ENCODE measurements at regions not wholly inside any gene's neighbourhood (a gene's known extent, or its start where the extent isn't known, plus 50 kb on each side); places are given as distances from the start of the nearest gene placed in this dataset.

GRCh38 chr2:145254291-145254690 is 734.4 kb upstream of the ZEB2 start:
- BruUV-seq (replicated peaks) = no TSS peak
- ChIA-PET POLR2A (no interaction called here), CTCF (no interaction called here), RAD21 (ENCODE audit: low non-redundant PET in 1 of 2, low total read pairs in 2 of 2, uncharacterized antibody in 2 of 2, unreplicated experiment in 2 of 2) (no interaction called here)
- Histone ChIP-seq H2AFZ (ENCODE audit: low read depth, low read length, poor library complexity, severe bottlenecking) (no peak overlapping the region), H3K9me3 (ENCODE audit: control insufficient read depth in 1 of 2, insufficient read depth in 1 of 2, low read depth in 1 of 2, low read length in 2 of 2) (no peaks in the 10 kb centered on the region), H3K36me3 (ENCODE audit: control insufficient read depth in 1 of 2, insufficient read depth in 2 of 2, low read length in 2 of 2) (no peaks in the 10 kb centered on the region), H3K27me3 (ENCODE audit: insufficient read depth, low read length) (no peaks in the 10 kb centered on the region), H3K4me3 (replicated peaks in 1 of 2; ENCODE audit: low read depth in 1 of 2, low read length in 2 of 2) (no peak overlapping the region), H3K79me2 (ENCODE audit: insufficient read depth, low read length) (no peaks in the 10 kb centered on the region), H3K27ac (ENCODE audit: low read depth, low read length) (no peak overlapping the region), H4K20me1 (ENCODE audit: insufficient read depth) (no peaks in the 10 kb centered on the region), H3K9me2 (ENCODE audit: insufficient read depth) (no peaks in the 10 kb centered on the region), H3K9ac (ENCODE audit: low read length) (no peak overlapping the region), H3K4me2 (ENCODE audit: low read length) (no peak overlapping the region), H3K4me1 (ENCODE audit: control insufficient read depth in 1 of 2, insufficient read depth in 2 of 2, low read length in 2 of 2) (no peaks in the 10 kb centered on the region)
- ATAC-seq = no peak
- intact Hi-C loops (cut with micrococcal nuclease) = no loop called here
- no peak for DNase-seq (ENCODE audit: low read depth, low spot score)
- TF ChIP-seq ZFX (IDR thresholded peaks at IDR 0.05) (no peak), ZNF274 (IDR thresholded peaks at IDR 0.05; ENCODE audit: low read depth, low read length) (no peak), EZH2phosphoT487 (IDR thresholded peaks at IDR 0.05; ENCODE audit: borderline replicate concordance) (no peak), SRF (IDR thresholded peaks at IDR 0.05; ENCODE audit: low read depth) (no peak), CTCF (IDR thresholded peaks at IDR 0.05 in 2 of 3, conservative IDR thresholded peaks at IDR 0.05 in 1 of 3; ENCODE audit: borderline replicate concordance in 1 of 3, insufficient read depth in 1 of 3, low read depth in 2 of 3, low read length in 2 of 3) (no peak)
- TF ChIP-seq, protein P1, sequence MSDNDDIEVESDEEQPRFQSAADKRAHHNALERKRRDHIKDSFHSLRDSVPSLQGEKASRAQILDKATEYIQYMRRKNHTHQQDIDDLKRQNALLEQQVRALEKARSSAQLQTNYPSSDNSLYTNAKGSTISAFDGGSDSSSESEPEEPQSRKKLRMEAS (IDR thresholded peaks at IDR 0.05) = no peak

DNA sequence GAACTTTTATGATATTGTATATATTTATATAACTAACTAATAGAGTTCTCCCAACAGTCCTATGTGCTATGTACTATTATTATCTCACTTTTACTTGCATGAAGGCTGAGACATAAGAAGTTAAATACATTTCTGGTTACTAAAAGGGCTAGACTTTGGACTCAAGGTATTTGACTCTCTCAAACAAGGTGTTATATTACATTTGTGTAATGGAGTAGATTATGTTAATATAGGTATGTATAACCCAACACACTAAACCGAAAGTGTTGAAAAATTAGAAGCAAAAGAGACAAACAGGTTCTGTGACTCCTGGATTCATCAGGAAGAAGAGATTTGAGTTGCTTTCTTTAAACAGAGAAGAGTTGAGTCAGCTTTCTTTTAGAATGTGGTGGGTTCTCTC is 733.6 kb upstream of the ZEB2 start:
- POLR2A ChIA-PET = no interaction called here
- no peaks in the 10 kb centered on the region for H3K36me3 ChIP-seq (ENCODE audit: control insufficient read depth in 1 of 2, insufficient read depth in 2 of 2, low read length in 2 of 2)
- H3K9me2 ChIP-seq (ENCODE audit: insufficient read depth) = no peaks in the 10 kb centered on the region
- no peak overlapping the region for H3K4me2 ChIP-seq (ENCODE audit: low read length)
- H3K79me2 ChIP-seq (ENCODE audit: insufficient read depth, low read length) = no peaks in the 10 kb centered on the region
- H3K27me3 ChIP-seq (ENCODE audit: insufficient read depth, low read length) = no peaks in the 10 kb centered on the region
- BruUV-seq (replicated peaks) = no TSS peak
- CTCF ChIA-PET = no interaction called here
- RAD21 ChIA-PET (ENCODE audit: low non-redundant PET in 1 of 2, low total read pairs in 2 of 2, uncharacterized antibody in 2 of 2, unreplicated experiment in 2 of 2) = no interaction called here
- no peak overlapping the region for H3K27ac ChIP-seq (ENCODE audit: low read depth, low read length)
- TF ChIP-seq FOSL1 (IDR thresholded peaks at IDR 0.05; ENCODE audit: low read depth) (no peak), SIN3A (IDR thresholded peaks at IDR 0.05; ENCODE audit: low read depth) (no peak), YY1 (IDR thresholded peaks at IDR 0.05; ENCODE audit: extremely low read depth, insufficient replicate concordance, low read depth, low read length) (no peak), CEBPB (IDR thresholded peaks at IDR 0.05; ENCODE audit: low read depth) (no peak), RAD21 (IDR thresholded peaks at IDR 0.05; ENCODE audit: low read depth) (no peak), EGR1 (IDR thresholded peaks at IDR 0.05; ENCODE audit: low read depth) (no peak), SRF (IDR thresholded peaks at IDR 0.05; ENCODE audit: low read depth) (no peak)
- TF ChIP-seq, protein P2, sequence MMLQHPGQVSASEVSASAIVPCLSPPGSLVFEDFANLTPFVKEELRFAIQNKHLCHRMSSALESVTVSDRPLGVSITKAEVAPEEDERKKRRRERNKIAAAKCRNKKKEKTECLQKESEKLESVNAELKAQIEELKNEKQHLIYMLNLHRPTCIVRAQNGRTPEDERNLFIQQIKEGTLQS (IDR thresholded peaks at IDR 0.05) = no peak
- TF ChIP-seq, protein P1 (IDR thresholded peaks at IDR 0.05) = no peak
- DNase-seq (ENCODE audit: low read depth, low spot score) = no peak
- ATAC-seq = no peak
- no peaks in the 10 kb centered on the region for H3K9me3 ChIP-seq (ENCODE audit: control insufficient read depth in 1 of 2, insufficient read depth in 1 of 2, low read depth in 1 of 2, low read length in 2 of 2)
- H3K4me3 ChIP-seq (replicated peaks in 1 of 2; ENCODE audit: low read depth in 1 of 2, low read length in 2 of 2) = no peak overlapping the region
- intact Hi-C loops (cut with micrococcal nuclease) = no loop called here
- no peaks in the 10 kb centered on the region for H3K4me1 ChIP-seq (ENCODE audit: control insufficient read depth in 1 of 2, insufficient read depth in 2 of 2, low read length in 2 of 2)
- H4K20me1 ChIP-seq (ENCODE audit: insufficient read depth) = no peaks in the 10 kb centered on the region
- no peak overlapping the region for H3K9ac ChIP-seq (ENCODE audit: low read length)
- no peak overlapping the region for H2AFZ ChIP-seq (ENCODE audit: low read depth, low read length, poor library complexity, severe bottlenecking)
